ENCODE measurements at regions not wholly inside any gene's neighbourhood (a gene's known extent, or its start where the extent isn't known, plus 50 kb on each side); places are given as distances from the start of the nearest gene placed in this dataset.

GRCh38 chr6:27158316-27158643 lies 89.2 kb upstream of the PRSS16 start:
- TF ChIP-seq SIN3A (IDR thresholded peaks at IDR 0.05; ENCODE audit: borderline replicate concordance, insufficient read depth, low read length): no peak
- TF ChIP-seq REST (IDR thresholded peaks at IDR 0.05; ENCODE audit: insufficient read depth in 1 of 2, low read depth in 2 of 2, low read length in 2 of 2): no peak
- no peak for TF ChIP-seq POLR2AphosphoS5 (IDR thresholded peaks at IDR 0.05; ENCODE audit: low read depth, low read length)
- no peak for TF ChIP-seq FOXP2 (optimal IDR thresholded peaks at IDR 0.05; ENCODE audit: borderline replicate concordance, extremely low read depth, extremely low read length, insufficient read depth)
- no peak for TF ChIP-seq TAF1 (IDR thresholded peaks at IDR 0.05; ENCODE audit: borderline replicate concordance, insufficient read depth, low read length)

- TF ChIP-seq POLR2AphosphoS5 (IDR thresholded peaks at IDR 0.05; ENCODE audit: low read depth, low read length) (no peak), REST (IDR thresholded peaks at IDR 0.05; ENCODE audit: insufficient read depth in 1 of 2, low read depth in 2 of 2, low read length in 2 of 2) (no peak), FOXP2 (optimal IDR thresholded peaks at IDR 0.05; ENCODE audit: borderline replicate concordance, extremely low read depth, extremely low read length, insufficient read depth) (no peak), SIN3A (IDR thresholded peaks at IDR 0.05; ENCODE audit: borderline replicate concordance, insufficient read depth, low read length) (no peak), TAF1 (IDR thresholded peaks at IDR 0.05; ENCODE audit: borderline replicate concordance, insufficient read depth, low read length) (no peak)
These were observed 87.8 kb upstream of the PRSS16 start for GRCh38 chr6:27159725-27160124.

- no peak for TF ChIP-seq REST (IDR thresholded peaks at IDR 0.05; ENCODE audit: insufficient read depth in 1 of 2, low read depth in 2 of 2, low read length in 2 of 2)
- TF ChIP-seq POLR2AphosphoS5 (IDR thresholded peaks at IDR 0.05; ENCODE audit: low read depth, low read length): no peak
These were observed 86.4 kb upstream of the PRSS16 start for GRCh38 chr6:27161115-27161514.

- TF ChIP-seq SIN3A (IDR thresholded peaks at IDR 0.05; ENCODE audit: borderline replicate concordance, insufficient read depth, low read length): no peak
These were observed 85.9 kb upstream of the PRSS16 start for GRCh38 chr6:27161603-27161945.

GRCh38 chr6:27161946-27162603 lies 85.4 kb upstream of the PRSS16 start:
- TF ChIP-seq SIN3A (IDR thresholded peaks at IDR 0.05; ENCODE audit: borderline replicate concordance, insufficient read depth, low read length): no peak
- TF ChIP-seq TAF1 (IDR thresholded peaks at IDR 0.05; ENCODE audit: borderline replicate concordance, insufficient read depth, low read length): no peak

GRCh38 chr6:27163834-27164233 lies 83.7 kb upstream of the PRSS16 start:
- TF ChIP-seq REST (IDR thresholded peaks at IDR 0.05; ENCODE audit: insufficient read depth in 1 of 2, low read depth in 2 of 2, low read length in 2 of 2) (no peak), FOXP2 (optimal IDR thresholded peaks at IDR 0.05; ENCODE audit: borderline replicate concordance, extremely low read depth, extremely low read length, insufficient read depth) (no peak), POLR2AphosphoS5 (IDR thresholded peaks at IDR 0.05; ENCODE audit: low read depth, low read length) (no peak), SIN3A (IDR thresholded peaks at IDR 0.05; ENCODE audit: borderline replicate concordance, insufficient read depth, low read length) (no peak), TAF1 (IDR thresholded peaks at IDR 0.05; ENCODE audit: borderline replicate concordance, insufficient read depth, low read length) (no peak)
